COLO668 (cell line): ENCODE measurements at regions not wholly inside any gene's neighbourhood (a gene's known extent, or its start where the extent isn't known, plus 50 kb on each side); places are given as distances from the start of the nearest gene placed in this dataset.
A peak's percentile ranks its signal among the peaks of the same experiment; 100 is the strongest.

Experiments used
- DNase-seq: peaks from one replicate; lab custom pipeline; 2025; ENCODE audit not compliant: unreplicated experiment; lab: John Stamatoyannopoulos, UW

DNA sequence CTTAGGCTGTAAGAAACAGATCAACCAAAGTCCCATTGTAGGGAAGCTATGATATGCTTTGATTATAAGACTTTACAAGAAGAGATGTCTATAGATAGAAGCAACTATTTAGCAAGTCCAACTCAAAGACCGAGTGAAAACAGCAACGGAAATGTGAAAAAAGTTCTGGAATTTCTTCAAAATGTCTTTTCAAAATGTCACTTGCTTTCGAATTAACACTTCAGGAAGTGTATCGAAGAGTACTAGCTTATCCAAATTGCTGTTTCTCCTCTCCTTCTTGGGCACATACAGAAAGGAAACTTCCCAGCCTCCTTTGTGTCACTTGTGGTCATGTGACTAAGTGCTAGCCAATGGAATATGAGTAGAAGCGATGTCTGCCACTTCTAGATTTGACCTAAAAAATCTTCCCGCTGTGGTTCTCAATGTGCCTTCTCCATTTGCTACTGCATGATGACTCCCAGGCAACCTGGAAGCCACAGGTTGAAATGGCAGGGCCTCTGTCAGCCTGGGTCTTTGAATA lies 89.9 kb downstream of the TSEN15 start:
- DNase-seq, result no peak

DNA sequence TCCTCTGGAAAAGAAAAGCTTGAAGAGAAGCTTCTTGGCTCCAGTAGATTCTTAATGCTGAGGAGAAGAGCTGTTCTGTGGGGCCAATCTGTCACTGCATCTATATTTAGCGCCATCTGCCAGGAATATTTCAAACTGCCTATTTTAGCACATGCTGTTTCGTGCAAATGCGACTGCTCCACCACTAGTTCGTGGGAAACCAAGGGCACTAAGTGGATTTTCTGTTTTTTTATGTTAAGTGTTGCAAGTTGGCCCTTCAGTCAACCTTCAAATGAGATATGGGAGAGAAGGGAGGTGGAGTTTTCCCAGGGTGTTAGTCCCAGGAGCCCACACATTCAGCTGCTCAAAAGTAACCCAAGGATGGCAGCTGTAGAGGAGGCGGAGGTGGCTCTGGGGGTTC lies 91.9 kb downstream of the TSEN15 start:
- no peak for DNase-seq

DNA sequence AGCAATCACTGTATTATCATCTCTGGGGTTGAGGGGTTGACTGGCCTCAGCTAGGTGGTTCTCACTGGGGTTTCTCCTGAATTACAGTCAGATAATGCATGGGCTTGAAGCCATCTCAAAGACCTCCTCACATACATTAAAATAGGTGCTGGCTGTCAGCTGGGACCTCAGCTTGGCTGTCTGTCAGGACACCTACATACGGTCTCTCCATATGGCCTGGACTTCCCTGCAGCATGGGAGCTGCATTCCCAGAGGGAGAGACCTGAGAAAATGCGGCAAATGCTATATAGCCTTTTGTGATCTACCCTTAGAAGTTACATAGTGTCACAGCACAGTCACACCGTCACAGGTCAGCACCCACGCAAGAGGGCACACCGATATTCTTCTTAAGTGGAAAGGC lies 93.6 kb downstream of the TSEN15 start:
- DNase-seq, result no peak

DNA sequence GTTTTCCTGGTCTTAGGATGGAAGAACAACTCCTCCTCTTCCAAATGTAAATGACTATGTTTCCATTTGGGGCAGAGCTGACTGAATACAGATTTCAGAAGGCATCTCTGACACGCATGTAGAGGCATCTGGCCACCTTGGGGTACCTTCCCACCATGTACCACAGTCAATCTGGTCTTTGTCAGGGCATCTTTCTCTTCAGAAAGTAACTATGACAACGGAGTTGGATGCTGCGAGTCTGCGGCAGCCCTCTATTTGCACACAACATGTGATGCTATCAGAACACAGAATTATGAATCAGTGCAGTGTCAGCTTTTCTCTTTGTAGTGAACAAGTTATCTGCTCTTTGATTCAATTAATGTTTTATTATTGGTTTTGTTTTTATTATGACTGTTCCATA lies 94.7 kb downstream of the TSEN15 start:
- DNase-seq, result no peak

DNA sequence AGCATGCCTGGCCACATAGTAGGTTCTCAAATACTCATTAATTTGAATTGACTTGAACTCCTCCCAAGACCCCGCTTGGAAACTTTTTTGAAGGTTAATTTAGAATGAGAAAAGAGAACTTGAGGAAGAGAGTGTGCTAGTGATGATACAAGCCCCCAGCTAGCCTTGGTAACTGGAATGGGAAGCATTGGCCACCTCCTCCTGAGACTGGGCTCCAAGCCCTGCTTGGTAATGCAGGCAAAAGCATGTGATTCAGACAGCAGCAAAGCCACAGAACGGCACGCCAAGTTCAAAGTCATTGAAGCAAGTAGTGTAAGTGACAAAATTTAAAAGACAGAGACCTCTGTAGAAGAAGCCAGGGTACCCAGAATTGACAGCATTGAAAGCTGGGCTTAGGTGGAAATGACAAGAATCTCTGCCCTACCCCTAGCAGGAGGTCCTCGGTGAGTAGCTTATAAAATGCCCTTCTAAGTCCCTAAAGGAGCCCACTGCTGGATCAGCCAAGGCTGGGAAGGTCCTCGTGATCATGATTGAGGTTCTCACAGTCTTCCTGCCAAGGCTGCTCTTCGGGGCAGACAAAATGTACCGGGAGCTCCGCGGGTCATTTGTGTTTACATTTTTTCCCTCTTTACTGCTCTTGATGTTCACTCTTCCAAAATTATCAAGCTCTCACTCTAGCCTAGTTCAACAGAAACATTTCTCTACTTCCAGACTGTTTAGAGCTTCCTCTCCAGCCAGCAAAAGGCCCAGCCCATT lies 99.4 kb downstream of the TSEN15 start:
- DNase-seq, result no peak

DNA sequence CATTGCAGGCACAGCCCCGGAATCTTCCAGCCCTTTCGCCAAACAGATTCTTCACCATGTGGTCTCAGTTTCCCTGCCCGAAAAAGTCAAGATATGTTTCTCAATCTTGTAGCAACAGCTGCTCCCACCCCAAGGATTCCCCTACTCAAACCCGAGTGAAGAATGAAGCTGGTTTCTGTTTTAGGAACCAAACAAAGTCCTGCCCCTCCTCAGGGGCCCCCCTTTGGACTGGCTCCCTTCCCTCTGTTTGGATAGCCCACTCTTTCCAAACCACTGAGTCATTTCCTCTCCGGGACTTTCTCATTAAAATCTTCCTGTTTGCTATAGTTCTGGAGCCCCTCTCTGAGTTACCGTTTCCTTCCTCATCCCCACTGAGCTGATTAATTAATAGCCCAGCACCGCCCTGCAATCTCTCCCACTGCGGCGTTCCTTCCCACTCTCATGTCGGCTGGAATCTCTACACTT lies 100.9 kb downstream of the TSEN15 start:
- DNase-seq, result no peak

DNA sequence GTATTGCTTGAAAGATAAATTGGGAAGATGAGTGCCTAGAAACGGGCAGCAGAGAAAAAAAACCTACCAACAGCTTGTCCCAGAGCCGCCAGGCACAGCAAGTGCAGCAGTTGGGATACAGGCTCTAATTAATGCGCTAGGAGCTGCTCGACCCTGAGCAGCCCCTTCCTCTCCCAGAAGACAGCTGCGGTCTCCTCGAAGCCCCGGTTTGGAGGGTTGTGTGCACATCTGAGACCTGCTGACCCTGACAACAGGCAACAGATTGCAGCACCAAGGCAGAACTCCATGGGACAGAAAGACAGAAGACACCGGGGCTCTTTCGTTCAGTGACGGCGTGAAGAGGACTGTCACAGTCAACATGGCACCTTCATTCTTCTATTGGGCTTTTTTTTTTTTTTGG lies 101.4 kb downstream of the TSEN15 start:
- DNase-seq, result no peak

DNA sequence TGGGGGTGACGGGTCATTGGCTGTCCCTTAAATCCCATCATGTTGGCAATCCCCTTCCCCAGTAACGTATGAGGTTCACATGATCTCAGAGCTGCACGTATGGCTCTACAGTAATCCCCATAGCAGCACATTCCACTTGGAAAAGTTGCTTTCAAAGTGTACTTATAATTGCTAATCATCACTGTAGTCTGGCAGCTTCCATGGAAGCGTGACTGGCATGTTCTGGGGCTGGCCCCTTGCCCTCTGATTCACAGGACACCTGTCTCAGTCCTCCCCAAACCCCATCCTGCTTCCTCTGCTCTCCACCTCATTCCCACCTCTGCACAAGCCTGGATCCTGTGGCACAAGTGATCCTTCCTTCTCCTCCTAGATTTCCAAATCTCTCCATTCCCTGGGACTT lies 102.2 kb downstream of the TSEN15 start:
- DNase-seq, result no peak

DNA sequence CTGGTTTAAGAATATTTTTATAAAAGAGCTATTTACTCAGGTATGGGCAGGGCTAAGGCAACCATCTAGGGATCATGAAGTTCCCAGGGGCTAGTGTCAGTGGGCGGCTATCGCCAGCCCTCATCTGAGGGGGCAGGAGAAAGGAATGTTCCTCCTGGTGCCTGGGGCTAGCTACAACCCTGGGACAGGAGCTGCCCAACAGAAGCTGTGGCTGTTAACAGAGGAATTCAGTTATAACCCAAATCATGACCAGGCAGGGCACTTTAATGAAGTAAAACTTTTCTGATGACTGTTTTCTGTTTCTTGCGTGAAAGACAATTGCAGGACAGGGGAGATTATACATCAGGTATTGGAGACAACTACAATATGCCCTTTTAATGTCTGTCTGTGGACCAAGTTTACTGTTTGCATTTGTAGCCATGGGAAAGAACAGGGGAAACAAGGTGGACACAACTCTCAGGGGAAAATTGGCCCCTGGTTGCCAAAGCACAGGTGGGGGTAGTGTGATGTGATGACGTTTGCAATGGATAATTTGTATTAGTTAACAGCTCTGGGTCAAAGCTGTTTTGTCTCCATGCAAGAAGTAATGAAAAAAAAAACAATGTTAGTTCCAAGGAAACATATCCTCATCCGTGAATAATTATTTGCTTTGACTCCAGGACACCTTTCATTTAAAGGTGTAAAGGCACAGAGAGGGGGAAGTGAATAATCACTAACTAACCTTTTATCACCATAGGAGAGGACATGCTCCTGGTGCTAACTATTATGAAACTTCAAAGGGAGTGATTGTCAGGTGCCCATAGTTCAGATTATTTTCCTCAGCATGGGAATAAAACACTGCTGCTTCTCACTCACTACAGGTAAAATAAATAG lies 105.2 kb downstream of the TSEN15 start:
- peak; percentile 22 for DNase-seq

DNA sequence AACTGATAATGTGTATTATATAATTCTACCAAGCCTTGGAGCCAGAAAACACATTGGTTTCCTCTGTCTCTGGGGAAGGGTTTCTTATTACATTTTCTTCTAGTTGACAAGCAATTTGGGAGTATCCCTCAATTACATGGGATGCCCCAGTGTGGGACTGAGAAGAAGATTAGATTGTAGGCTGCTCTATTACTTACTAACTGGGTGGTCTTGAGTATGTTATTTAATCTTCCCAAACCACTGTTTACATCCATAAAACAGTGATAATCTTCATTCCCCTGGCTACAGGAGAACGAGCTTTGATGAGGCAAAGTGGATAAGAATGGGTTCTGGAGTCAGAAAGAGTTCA lies 105.8 kb downstream of the TSEN15 start:
- DNase-seq, result no peak

DNA sequence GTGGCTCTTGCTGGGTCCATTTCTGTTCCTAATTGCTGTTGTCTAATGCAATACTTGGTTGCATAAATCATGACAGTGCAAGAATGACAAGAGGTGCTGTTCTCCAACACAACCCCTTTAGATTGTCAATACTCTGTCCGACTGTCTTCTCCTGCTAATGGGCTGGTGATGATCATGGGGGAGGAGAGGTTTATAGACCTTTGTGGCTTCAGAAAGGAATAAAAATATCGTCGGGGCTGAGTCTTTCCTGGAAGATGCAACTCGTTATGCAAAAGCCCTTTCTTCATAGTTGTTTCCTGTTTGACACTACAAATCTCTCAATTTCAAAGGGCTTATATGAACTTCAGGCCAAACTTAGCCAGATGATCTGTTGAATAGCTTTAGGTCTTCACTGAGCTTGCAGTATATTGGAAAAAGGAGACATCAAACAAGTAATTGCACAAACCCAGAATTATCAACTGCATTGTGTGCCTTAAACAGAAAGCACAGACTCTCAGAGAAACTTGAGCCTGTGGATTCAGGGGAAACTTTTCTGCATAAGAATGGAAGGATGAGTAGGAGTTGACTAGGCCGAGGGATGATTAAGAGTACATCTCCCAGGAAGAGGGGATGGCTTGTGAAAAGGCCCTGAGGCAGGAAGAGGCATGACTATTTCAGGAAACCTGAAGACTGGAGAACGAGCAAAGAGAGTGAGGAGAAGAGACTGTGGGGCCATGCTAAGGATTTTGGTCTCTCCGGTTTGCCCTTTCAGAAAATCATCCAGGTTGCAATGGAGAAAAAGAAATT lies 107.6 kb downstream of the TSEN15 start:
- DNase-seq, result no peak

DNA sequence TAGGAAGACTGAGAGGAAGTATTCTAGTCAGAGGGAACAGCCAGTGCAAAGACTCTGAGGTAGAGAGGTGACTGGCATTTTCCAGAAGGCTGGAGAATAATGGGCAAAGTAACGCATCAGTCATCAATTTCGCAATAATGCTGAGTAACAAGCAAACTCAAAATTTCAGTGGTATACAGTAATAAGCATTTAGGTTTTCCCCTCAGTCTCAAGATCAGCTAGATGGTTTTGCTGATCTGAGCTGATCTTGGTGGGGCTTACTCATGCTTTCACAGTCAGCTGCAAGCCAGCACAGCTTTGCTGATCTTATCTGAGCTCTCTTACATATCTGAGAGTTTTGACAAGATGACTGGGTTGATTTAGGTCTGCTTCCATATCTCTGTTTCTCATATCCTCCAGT lies 108.7 kb downstream of the TSEN15 start:
- no peak for DNase-seq

DNA sequence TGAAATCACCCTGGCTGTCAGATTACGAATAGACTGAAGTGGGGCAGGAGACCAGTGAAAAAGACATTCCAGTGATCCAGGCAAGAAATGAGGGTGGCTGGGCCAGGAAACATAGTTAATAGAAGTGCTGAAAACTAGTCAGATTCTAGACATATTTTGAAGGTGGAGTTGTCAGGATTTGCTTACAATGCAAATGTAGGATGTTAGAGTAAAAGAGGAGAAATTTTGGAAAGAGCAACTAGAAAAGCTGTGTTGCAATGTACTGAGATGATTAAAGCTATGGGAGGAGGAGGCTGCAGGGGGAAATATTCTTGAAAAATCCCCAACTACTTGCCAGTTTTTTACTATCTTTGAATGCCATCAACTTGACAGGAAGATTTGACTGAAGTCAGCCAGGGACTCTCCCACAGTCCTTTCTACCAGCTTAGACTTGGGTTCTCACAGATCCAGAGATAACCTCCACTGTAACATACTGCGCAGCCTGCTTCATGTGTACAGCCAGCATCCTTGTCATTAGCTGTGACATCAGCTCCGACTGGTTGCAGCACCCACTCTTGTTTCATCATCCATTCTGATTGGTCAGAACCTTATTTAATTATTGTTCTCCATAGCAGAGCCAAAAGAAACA lies 109.7 kb downstream of the TSEN15 start:
- DNase-seq, result no peak

DNA sequence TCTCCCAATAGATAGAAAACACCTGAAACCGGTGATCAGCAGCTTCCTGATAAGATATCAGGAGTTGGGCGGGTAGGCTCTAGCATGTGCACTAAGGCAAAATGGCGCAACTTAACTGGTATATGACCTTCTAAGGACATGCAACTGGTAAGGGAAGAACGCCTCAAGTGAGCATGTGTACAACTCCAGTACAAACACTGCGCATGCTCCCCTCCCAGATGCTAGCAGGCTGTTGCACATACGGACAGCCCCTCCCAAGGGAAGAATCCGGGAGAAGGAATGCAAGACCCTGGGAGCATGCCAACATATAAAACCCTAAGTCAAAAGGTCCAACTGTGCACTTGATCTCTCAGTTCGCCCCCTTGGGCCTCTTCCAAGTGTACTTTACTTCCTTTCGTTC lies 110.8 kb downstream of the TSEN15 start:
- no peak for DNase-seq

DNA sequence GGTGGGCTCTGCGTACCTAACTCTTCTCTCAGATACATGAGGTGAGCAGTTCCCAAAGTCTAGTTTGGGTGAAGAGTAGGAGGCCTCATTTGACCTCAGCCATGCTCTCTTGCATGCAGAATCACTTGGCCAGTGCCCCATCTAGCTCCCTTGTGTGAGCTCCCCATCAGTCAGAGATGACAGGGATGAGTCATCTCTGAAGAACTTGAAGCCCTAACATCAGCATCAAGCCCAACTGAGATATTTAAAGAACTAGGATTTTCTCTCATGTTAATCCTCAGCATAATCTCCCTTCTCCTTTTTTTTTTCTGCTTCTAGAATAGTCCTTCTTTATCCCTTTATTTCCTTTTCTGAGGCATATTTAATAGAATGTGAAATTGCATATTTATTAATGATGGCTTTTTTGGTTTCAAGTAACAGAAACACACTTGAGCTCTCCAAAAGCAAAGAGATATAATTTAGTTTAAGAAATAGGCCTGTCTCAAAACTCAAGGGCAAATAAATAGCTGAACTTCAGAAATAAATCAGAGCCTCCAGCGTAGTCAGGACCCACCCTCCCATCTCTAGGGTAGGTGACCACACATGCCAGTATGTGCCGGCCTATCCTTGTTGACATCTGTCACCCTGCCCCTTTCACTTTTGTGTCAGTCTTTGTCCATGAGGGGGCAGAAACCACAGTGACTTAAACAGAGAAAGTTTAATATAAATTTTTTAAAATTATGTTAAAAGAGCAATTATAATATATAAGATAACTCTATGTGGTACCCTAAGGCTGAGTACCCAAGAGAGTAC lies 112.3 kb downstream of the TSEN15 start:
- DNase-seq, result no peak

DNA sequence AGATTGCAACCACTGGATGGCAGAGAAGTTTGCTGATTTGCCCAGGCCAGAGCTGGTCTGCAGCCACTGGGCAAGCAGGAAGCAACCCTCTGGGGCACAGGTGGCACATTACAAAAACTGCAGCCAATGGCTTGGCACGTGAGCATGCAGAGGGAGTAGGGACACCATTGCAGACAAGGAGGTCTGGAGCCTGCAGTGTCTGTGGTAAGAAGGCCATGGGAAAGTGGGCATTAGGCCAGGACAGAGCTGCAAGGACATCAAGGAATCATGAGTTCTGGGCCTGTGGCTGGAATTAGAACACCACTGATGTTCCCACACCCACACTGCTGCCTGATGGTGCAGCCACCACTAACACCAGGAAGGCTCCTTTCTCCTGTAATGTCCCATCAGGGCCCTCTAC lies 113.0 kb downstream of the TSEN15 start:
- no peak for DNase-seq

DNA sequence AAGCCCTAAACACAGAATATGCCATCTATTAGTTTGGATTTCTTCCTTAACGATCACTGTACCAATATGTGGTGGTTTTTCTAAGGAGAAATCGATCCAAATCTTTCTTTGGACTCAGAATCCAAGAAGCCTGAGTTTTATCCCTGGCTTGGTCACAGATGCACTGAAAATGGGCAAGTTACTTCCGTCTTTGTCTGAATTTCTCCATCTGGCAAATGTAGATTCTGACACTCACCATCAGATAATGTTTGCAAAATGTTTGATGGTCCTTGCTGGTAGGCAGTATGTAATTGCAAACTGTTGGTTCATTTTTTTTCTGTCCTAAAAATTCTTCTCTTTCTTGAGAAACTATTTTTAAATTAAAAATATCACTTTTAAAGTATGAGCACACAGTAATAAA lies 115.0 kb downstream of the TSEN15 start:
- no peak for DNase-seq

DNA sequence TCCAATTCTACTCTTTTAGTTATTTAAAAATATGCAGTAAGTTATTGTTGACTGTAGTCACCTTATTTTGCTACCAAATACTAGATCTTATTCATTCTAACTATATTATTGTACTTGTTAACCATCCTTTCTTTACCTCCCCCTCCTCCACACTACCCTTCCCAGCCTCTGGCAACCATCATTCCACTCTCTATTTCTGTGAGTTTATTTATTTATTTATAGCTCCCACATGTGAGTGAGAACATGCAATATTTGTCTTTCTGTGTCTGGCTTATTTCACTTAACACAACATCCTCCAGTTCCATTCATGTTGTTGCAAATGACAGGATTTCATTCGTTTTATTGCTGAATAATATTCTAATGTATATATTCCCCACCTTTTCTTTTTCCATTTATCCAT lies 115.8 kb downstream of the TSEN15 start:
- no peak for DNase-seq

DNA sequence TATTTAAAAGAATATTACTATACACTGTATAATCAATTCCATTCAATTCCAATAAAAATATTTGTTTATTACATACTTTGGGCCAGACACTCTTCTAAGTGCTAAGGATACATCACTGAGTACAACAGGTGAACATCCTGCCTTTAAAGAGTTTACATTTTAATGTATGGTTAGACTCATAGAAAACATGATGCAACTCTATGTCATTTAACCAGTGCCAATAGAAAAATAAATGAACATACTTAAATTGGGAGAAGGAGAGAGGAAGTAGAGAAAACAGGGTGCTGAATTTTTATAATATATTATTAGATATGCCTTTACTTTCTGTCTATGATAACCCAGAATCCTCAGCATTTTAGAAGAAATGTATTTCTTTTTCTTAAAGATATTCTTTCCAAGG lies 119.2 kb downstream of the TSEN15 start:
- DNase-seq, result no peak

DNA sequence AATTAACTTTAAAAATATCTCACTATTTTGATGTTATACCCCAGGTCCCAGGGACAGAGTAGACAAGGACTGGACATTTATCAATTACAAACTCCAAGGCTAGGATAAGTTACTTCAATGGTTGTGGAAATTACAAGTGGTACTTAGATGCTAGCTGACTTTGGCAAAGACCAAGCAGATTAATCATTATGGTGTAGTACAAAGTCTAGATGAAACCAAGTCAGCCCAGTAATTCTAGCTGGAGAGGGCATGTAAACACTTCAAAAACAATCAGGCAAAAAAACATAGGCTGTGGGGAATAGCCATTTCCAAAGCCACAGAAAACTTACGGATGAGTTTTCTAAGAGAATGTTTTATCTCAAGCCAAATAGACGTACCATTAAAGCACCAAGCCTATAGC lies 124.5 kb downstream of the TSEN15 start:
- DNase-seq, result no peak
